CD8-positive, alpha-beta memory T cell (primary cell): ENCODE measurements at regions not wholly inside any gene's neighbourhood (a gene's known extent, or its start where the extent isn't known, plus 50 kb on each side); places are given as distances from the start of the nearest gene placed in this dataset.
A peak's percentile ranks its signal among the peaks of the same experiment; 100 is the strongest.

Experiments
- CTCF ChIA-PET: fragments of 350-600 bp; sonication (Branson Sonifier 250); formaldehyde crosslinking; loops from one replicate; lab custom pipeline; 2021; ENCODE audit warnings: antibody characterized with exemption; lab: Charles Lee
- POLR2A ChIA-PET: fragments of 350-600 bp; sonication (Branson Sonifier 250); formaldehyde crosslinking; loops from one replicate; lab custom pipeline; 2021; ENCODE audit warnings: antibody characterized with exemption; lab: Charles Lee
- DNase-seq, 5 donors: peaks; one replicate each; pipeline versions ENCODE4 v3.0.0 to v3.0.0-alpha.2; 2020 to 2022; ENCODE audit warnings: mixed read lengths in 1 of 5
- H3K27ac ChIP-seq: one replicate; pipeline ENCODE4 v1.7.0; 2013; ENCODE audit warnings: low read depth, mild to moderate bottlenecking, low read length, moderate library complexity
- H3K27me3 ChIP-seq: 2 replicates; pipeline ENCODE4 v1.7.0; 2013; ENCODE audit warnings: low read length, mild to moderate bottlenecking; ENCODE audit not compliant: insufficient read depth, poor library complexity, severe bottlenecking
- H3K36me3 ChIP-seq: 2 replicates; pipeline ENCODE4 v1.7.0; 2013; ENCODE audit warnings: mild to moderate bottlenecking, low read length, moderate library complexity; ENCODE audit not compliant: insufficient read depth
- H3K4me1 ChIP-seq: 2 replicates; pipeline ENCODE4 v1.7.0; 2013; ENCODE audit warnings: mild to moderate bottlenecking, low read length, moderate library complexity; ENCODE audit not compliant: insufficient read depth
- H3K4me3 ChIP-seq: 2 replicates; pipeline ENCODE4 v1.7.0; 2013; ENCODE audit warnings: mild to moderate bottlenecking, low read length
- H3K9me3 ChIP-seq: 2 replicates; pipeline ENCODE4 v1.7.0; 2013; ENCODE audit warnings: mild to moderate bottlenecking, low read length
- H3K27ac Mint-ChIP-seq, 8 donors: one replicate each; pipeline ENCODE4 v1.8.0; 2020 to 2021; ENCODE audit warnings: mixed read lengths in 8 of 8, mild to moderate bottlenecking in 6 of 8, inconsistent platforms in 3 of 8, moderate library complexity in 3 of 8
- H3K27me3 Mint-ChIP-seq, 2 donors: one replicate each; pipeline ENCODE4 v1.8.0; 2020 to 2021; ENCODE audit warnings: mixed read lengths in 2 of 2, mild to moderate bottlenecking in 1 of 2, moderate library complexity in 1 of 2
- H3K36me3 Mint-ChIP-seq, 3 donors: one replicate each; pipeline ENCODE4 v1.8.0; 2020 to 2021; ENCODE audit warnings: mixed read lengths in 3 of 3, inconsistent platforms in 1 of 3, mild to moderate bottlenecking in 1 of 3
- H3K4me1 Mint-ChIP-seq, 3 donors: one replicate each; pipeline ENCODE4 v1.8.0; 2020 to 2021; ENCODE audit warnings: mixed read lengths in 3 of 3, inconsistent platforms in 1 of 3, mild to moderate bottlenecking in 1 of 3
- H3K4me3 Mint-ChIP-seq, 7 donors: one replicate each; pipeline ENCODE4 v1.8.0; 2020 to 2021; ENCODE audit warnings: mixed read lengths in 7 of 7, mild to moderate bottlenecking in 6 of 7, moderate library complexity in 4 of 7, inconsistent platforms in 2 of 7
- H3K9me3 Mint-ChIP-seq, 5 donors: one replicate each; pipeline ENCODE4 v1.8.0; 2020 to 2022; ENCODE audit warnings: mixed read lengths in 5 of 5, mild to moderate bottlenecking in 3 of 5, moderate library complexity in 2 of 5, inconsistent platforms in 1 of 5

DNA sequence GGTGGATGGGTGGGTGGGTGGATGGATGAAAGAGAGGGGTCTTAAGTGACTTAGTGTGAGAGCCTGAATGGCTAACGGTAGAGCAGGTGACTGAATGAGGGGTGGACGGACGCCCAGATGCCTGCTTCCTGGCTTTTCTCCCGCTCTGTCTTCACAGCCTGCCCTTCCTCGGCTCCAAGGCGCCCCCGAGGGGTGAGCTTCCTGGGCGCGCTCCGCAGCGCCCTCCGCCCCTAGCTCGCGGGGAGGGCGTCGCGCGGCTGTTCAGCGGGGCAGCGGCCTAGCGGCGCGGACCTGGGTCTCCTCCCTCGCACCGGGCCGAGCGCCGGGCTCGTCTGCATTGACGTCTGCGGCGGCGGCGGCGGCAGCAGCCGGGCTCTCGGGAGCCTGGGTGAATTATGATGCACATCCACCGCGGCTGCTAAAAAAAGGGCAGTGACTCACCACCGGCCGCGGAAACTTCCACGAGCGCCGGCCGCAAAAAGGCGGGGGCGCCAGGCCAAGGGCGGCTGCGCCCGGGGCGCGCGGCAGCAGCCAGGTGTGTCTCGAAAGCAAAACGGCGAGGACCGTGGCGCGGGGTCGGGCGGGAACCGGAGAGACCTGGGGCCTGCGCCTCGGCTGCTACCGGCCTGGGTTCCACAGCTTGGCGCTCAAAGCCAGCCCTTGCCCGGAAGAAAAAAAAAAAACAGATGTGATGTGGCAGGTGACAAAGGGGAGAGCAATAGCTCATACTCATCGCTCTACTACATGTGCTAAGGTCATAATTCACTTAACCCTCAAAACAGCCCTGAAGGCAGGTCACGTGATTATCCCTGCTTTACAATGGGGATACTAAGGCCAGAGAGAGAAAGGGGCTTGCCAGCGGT, 143.0 kb upstream of the ADRA1B start:
- Histone ChIP-seq H3K4me3 (no peak overlapping the region), H3K4me1 (no peaks in the 10 kb centered on the region), H3K9me3 (no peaks in the 10 kb centered on the region), H3K27me3 (no peaks in the 10 kb centered on the region), H3K36me3 (no peaks in the 10 kb centered on the region), H3K27ac (no peak overlapping the region)
- Mint-ChIP-seq H3K27me3 (peaks cover 5 to 29% of the 10 kb centered on the region in 2 donors), H3K9me3 (peaks cover 0 to 1% (median 0%) of the 10 kb centered on the region in 5 donors), H3K4me1 (peaks cover 6 to 10% (median 10%) of the 10 kb centered on the region in 3 donors), H3K36me3 (no peaks in the 10 kb centered on the region), H3K27ac (peak overlapping the region in 6 of 8 donors; percentile 12 to 79 (median 69)), H3K4me3 (peak overlapping the region; percentile 68 to 79 (median 74))
- ChIA-PET CTCF (no interaction called here), POLR2A (no interaction called here)
- peak; percentile 1 to 72 (median 60) for DNase-seq

DNA sequence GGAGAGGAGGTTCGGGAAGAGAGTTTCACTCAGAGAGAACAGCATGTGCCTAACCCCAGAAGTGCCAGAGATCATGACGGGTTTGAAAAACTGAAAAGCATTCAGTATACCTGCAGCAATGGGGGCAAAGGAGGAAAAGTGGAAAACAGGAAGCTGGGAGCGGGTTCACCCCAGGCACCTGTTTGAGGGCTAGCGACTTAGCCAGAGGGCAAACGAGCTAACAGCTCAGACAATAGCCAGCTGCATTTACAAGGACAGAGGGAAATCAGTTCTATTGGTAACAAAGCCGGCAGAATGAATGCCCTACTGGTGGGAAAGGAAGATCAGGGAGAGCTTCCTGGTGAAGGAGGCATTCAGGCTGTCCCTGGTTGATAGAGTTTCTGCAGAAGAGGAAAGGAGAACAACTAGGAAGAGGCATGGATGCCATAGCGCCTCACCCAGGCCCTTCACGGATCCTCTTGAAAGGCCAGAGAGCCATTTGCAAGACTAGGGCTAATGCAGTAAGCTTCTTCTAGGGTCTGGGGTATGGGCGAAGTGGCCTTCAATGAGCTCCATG, 141.7 kb upstream of the ADRA1B start:
- no peak overlapping the region for H3K4me3 ChIP-seq
- Mint-ChIP-seq H3K4me1 (peaks cover 6 to 10% (median 10%) of the 10 kb centered on the region in 3 donors), H3K27ac (peak overlapping the region in 1 of 8 donors; percentile 54), H3K4me3 (peak overlapping the region in 1 of 7 donors; percentile 2), H3K36me3 (no peaks in the 10 kb centered on the region), H3K9me3 (peaks cover 0 to 1% (median 0%) of the 10 kb centered on the region in 5 donors), H3K27me3 (peaks cover 3 to 20% of the 10 kb centered on the region in 2 donors)
- no peaks in the 10 kb centered on the region for H3K4me1 ChIP-seq
- DNase-seq: no peak
- ChIA-PET POLR2A (no interaction called here), CTCF (no interaction called here)
- no peaks in the 10 kb centered on the region for H3K36me3 ChIP-seq
- H3K9me3 ChIP-seq: no peaks in the 10 kb centered on the region
- no peak overlapping the region for H3K27ac ChIP-seq
- H3K27me3 ChIP-seq: no peaks in the 10 kb centered on the region

DNA sequence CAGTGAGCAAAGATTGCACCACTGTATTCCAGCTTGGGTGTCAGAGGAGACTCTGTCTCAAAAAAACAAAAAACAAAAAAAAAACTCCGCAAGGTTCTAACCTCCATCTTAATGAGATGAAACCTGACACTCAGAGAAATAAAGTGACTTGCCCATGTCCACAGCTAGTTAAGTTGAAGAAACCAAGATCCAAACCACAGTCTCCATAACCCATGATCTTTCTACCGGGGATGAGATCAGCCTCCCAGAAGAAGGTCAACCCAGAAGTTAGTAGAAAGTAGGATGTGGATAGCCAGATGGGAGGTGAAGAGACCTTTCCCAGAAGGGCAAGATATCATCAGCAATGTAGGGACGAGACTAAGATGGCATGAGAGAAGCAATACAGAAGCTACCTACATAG, 140.4 kb upstream of the ADRA1B start:
- ChIA-PET POLR2A (no interaction called here), CTCF (no interaction called here)
- H3K4me1 ChIP-seq: no peaks in the 10 kb centered on the region
- Mint-ChIP-seq H3K9me3 (peaks cover 0 to 1% (median 0%) of the 10 kb centered on the region in 5 donors), H3K27me3 (peaks cover 3 to 24% of the 10 kb centered on the region in 2 donors), H3K4me1 (peaks cover 6 to 10% (median 10%) of the 10 kb centered on the region in 3 donors), H3K36me3 (no peaks in the 10 kb centered on the region), H3K4me3 (no peak overlapping the region), H3K27ac (peak overlapping the region in 1 of 8 donors; percentile 39)
- DNase-seq: no peak
- no peak overlapping the region for H3K27ac ChIP-seq
- no peaks in the 10 kb centered on the region for H3K36me3 ChIP-seq
- no peaks in the 10 kb centered on the region for H3K27me3 ChIP-seq
- H3K9me3 ChIP-seq: no peaks in the 10 kb centered on the region
- H3K4me3 ChIP-seq: no peak overlapping the region

DNA sequence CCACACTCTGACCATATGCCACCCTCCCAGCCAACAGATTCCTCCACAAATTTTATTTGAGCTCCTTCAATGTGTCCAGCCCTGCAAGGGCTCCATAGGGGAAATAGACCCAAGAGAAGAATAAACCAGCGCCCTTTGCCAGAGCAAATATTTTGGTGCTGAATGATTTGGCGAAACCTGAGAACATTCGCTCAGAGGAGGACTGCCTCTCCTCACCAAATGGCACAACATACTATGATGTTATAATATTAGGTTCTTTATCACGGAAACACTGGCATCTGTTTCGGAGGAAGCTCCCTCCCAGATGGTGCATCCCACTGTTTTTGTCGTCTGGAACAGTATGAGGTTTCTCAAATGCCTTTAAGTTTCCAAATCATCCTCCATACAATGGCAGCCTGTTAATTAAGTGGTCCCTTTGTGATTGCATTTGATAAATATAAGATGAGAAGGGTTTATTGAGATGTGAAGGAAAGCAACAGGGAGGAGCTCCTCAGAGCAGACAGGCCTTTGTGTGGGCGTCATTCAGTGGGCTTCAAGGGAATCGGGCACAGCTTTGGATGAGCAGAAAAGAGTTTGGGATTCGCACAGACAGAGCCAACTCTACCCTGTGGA, 139.1 kb upstream of the ADRA1B start:
- DNase-seq: no peak
- H3K27me3 Mint-ChIP-seq: peaks cover 3 to 24% of the 10 kb centered on the region in 2 donors
- peaks cover 6 to 10% (median 10%) of the 10 kb centered on the region in 3 donors for H3K4me1 Mint-ChIP-seq
- Histone ChIP-seq H3K27ac (no peak overlapping the region), H3K27me3 (no peaks in the 10 kb centered on the region), H3K36me3 (no peaks in the 10 kb centered on the region), H3K4me1 (no peaks in the 10 kb centered on the region), H3K4me3 (no peak overlapping the region), H3K9me3 (no peaks in the 10 kb centered on the region)
- H3K27ac Mint-ChIP-seq: no peak overlapping the region
- CTCF ChIA-PET: no interaction called here
- H3K9me3 Mint-ChIP-seq: no peaks in the 10 kb centered on the region
- POLR2A ChIA-PET: no interaction called here
- no peaks in the 10 kb centered on the region for H3K36me3 Mint-ChIP-seq
- no peak overlapping the region for H3K4me3 Mint-ChIP-seq

DNA sequence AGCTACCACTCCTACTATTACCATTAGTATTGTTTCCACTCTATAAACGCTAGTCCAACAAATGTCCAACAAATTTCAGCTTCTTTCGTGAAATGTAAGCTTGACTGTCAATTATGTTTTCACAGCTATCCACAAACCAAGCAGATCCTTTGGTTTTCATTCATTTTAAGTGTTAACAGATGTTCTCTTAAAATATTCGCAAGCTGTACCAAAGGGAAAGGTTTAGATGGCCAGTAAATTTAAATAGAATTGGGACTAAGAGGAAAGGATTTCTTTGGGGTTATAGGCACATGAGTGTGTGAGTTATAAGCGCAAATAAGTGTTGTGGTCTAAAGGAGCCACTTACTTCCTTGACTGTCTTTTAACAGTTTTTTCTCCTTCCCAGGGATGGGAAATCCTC, 136.8 kb upstream of the ADRA1B start:
- H3K36me3 Mint-ChIP-seq: no peaks in the 10 kb centered on the region

DNA sequence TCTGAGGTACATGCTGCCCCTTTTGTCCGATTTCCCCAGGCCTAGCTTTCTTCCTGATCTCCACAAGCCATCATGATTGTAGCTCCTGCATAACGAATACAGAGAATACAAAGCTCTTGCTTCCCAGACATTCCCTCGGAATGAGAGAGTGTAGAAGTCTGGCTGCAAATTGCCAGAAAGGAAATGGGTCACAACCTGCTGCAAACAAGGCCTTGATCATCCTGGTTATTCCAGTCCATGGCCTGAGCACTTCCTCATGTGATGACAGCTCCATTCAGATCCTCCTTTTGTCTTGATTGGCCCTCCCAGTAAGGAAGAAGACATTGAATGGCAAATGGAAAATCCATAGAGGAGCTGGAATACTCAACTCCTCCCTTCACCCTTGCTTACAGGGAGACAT, 136.0 kb upstream of the ADRA1B start:
- CTCF ChIA-PET: no interaction called here

More for the DNA sequence above, 136.8 kb upstream of the ADRA1B start:
- peaks cover 0 to 10% of the 10 kb centered on the region in 2 donors for H3K27me3 Mint-ChIP-seq
- H3K4me1 Mint-ChIP-seq: no peaks in the 10 kb centered on the region
- Histone ChIP-seq H3K27me3 (no peaks in the 10 kb centered on the region), H3K4me1 (no peaks in the 10 kb centered on the region), H3K4me3 (no peak overlapping the region), H3K36me3 (no peaks in the 10 kb centered on the region), H3K27ac (no peak overlapping the region), H3K9me3 (no peaks in the 10 kb centered on the region)
- no peak for DNase-seq
- no peak overlapping the region for H3K4me3 Mint-ChIP-seq
- no peaks in the 10 kb centered on the region for H3K9me3 Mint-ChIP-seq
- no peak overlapping the region for H3K27ac Mint-ChIP-seq
- POLR2A ChIA-PET: no interaction called here
- CTCF ChIA-PET: no interaction called here

DNA sequence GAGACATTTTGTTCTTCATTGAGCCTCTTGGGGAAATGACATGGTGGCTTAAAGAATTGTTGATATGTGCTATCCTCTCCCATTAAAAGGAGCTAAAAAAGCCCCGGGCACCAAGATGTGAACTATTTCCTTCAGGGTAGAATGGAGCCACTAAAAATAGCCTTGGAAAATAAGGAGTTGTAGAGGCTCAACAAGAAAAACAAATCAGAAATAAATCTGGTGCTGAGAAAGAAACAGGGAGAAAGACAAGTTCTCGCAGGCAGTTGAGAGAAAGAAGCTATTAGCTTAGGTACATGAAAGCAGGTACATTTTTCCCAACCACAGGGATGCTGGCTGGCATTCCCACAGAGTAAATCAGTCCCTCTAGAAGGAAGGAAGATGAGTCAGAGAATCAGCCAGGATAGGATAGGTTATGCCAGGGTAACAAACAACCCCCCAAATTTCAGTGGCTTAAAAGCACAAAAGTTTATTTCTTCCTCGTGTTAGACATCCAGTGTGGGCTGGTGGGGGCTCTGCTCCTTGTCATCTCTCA, 134.6 kb upstream of the ADRA1B start:
- DNase-seq: no peak
- Histone ChIP-seq H3K36me3 (no peaks in the 10 kb centered on the region), H3K27ac (no peak overlapping the region), H3K9me3 (no peaks in the 10 kb centered on the region), H3K4me3 (no peak overlapping the region), H3K27me3 (no peaks in the 10 kb centered on the region), H3K4me1 (no peaks in the 10 kb centered on the region)
- no peaks in the 10 kb centered on the region for H3K4me1 Mint-ChIP-seq
- H3K36me3 Mint-ChIP-seq: no peaks in the 10 kb centered on the region
- POLR2A ChIA-PET: no interaction called here
- H3K4me3 Mint-ChIP-seq: no peak overlapping the region
- H3K27me3 Mint-ChIP-seq: peaks cover 0 to 11% of the 10 kb centered on the region in 2 donors
- CTCF ChIA-PET: no interaction called here
- H3K27ac Mint-ChIP-seq: no peak overlapping the region
- H3K9me3 Mint-ChIP-seq: no peaks in the 10 kb centered on the region

More for the DNA sequence above, 136.0 kb upstream of the ADRA1B start:
- H3K27ac ChIP-seq: no peak overlapping the region
- peaks cover 0 to 6% of the 10 kb centered on the region in 2 donors for H3K27me3 Mint-ChIP-seq
- no peaks in the 10 kb centered on the region for H3K9me3 Mint-ChIP-seq
- H3K9me3 ChIP-seq: no peaks in the 10 kb centered on the region
- POLR2A ChIA-PET: no interaction called here
- H3K27me3 ChIP-seq: no peaks in the 10 kb centered on the region
- no peak overlapping the region for H3K4me3 Mint-ChIP-seq
- no peak for DNase-seq
- H3K4me1 ChIP-seq: no peaks in the 10 kb centered on the region
- H3K4me1 Mint-ChIP-seq: no peaks in the 10 kb centered on the region
- no peaks in the 10 kb centered on the region for H3K36me3 Mint-ChIP-seq
- H3K27ac Mint-ChIP-seq: no peak overlapping the region
- no peak overlapping the region for H3K4me3 ChIP-seq
- H3K36me3 ChIP-seq: no peaks in the 10 kb centered on the region
